HG03095 (cell line): ENCODE measurements at regions not wholly inside any gene's neighbourhood (a gene's known extent, or its start where the extent isn't known, plus 50 kb on each side); places are given as distances from the start of the nearest gene placed in this dataset.

ENCODE experiments used
- ATAC-seq: cut with Tn5 transposase; IDR thresholded peaks from one replicate; pipeline ENCODE4 v1.9.1; 2021; ENCODE audit warnings: moderate library complexity; ENCODE audit not compliant: unreplicated experiment

DNA sequence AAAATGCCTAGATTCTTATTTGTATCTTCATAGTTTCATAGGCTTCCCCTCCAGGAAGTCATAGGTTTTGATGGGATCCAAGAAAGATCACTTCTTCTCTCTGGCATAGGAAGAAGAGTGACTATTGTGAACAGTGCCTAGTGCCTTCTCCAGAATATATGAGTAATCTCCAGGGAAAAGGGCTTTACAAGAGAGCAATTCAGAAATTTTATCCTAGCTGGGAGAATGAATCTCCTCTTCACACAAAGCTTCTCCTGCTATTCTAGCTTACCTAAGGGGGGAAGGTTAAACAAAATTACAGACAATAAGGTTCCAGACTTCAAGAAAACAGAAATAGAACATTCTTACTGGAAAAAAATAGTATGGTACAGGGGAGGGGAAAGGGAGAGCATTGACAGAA is 1193.3 kb upstream of the CDH6 start:
- no peak for ATAC-seq

DNA sequence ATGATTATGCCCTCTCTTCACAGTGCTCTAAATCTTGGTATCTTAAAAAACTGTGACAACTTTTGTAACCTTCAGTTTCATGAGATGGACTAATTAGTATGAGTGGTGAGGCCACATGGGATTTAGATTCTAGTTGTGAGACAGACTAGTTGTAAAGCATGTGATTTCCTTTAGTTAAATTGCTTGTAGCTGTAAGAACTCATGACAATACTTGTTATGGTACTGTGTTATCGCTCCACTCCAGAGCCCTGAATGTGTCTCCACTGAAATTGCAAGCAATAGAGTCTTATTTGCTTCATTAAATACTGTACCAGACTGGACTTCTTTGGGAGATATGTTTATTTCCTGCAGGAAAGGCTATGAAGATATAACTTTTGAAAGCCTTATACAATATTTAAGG is 1198.3 kb upstream of the CDH6 start:
- no peak for ATAC-seq

DNA sequence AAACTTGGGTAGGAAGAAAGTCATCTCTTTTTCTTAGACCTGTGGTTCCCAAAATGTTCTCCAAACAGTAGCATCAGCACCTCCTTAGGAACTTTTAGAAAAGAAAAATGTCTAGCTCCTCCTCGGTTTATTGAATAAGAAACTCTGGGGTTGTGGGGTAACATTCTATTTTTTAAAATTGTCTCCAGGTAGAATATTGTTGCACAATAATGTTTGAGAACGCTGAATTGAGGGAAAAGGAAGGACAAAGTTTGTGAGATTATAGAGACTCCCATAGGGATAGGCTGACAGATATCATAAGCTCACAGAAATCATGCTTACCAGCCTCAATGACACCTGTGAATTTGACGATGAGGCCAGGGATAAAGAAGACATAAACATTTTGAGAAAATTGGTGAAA is 1199.0 kb upstream of the CDH6 start:
- no peak for ATAC-seq

DNA sequence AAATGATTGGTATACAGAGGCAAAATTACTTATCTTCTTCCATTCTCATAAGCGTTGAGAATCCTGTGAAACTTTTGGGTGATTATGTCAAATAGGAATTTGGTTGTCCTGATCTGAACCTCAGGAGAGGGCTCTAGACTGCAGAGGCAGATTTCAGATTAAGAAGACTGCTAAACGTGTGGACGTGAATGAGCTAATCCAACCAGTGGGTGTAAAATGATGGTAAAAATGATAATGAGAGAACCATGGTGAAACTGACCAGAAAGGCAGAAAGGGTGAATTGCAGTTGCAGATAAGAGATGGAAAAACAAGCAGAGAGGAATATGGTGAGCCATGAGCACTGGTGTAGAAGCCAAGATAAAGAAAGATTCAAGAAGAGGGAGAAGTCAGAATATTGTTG is 1200.2 kb upstream of the CDH6 start:
- no peak for ATAC-seq

DNA sequence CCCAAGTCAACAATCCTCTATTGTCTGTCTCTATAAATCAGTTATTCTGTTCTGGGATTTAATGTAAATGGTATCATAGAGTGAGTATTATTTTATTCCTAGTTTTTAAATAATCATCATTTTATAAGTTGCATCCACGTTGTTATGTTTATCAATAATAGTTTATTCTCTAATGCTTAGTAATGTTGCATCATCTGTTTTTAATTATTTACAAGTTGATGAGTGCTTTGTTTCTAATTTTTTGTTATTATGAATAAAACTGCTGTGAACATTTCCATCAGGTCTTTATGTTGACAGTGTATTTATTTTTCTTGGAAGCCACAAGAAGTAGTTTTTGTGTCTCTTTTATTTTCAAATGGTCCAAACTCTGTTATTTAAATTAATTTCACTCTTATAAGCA is 1201.2 kb upstream of the CDH6 start:
- no peak for ATAC-seq

DNA sequence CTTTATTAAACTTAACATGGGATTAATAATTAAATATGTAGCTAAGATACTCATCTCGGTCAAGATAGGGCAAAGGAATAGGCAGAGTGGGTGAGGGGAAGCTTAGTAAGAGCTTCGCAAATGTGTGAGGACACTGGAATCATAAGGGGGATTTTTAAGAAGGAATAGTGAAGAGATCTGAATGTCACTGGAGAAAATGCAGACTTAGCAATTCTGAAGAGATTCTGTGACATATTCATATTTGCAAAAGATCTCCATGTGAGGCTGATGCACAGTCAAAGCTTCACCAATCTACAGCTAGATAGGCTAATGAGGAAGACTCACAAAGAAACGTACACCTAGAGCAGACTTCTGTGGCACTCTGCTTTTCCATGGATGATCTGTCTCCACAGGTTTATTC is 1202.8 kb upstream of the CDH6 start:
- ATAC-seq = no peak

DNA sequence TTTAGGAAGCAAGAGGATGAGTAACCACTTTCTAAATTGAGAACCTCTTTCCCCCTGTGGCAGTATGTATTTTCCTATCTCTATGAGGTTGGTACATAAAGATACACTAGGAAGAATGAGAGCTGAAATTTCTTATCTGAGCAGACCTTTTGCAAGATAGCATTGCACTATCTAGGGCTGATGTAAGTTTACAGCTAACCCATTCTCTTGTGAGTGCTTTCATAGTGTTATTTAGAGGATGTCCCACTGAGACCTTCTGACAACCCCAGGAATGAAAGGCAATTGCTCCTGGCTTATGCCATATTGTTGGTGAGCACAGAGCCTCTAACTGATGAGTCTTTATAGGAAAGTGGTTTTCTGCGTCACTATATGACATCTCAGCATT is 1209.3 kb upstream of the CDH6 start:
- no peak for ATAC-seq

DNA sequence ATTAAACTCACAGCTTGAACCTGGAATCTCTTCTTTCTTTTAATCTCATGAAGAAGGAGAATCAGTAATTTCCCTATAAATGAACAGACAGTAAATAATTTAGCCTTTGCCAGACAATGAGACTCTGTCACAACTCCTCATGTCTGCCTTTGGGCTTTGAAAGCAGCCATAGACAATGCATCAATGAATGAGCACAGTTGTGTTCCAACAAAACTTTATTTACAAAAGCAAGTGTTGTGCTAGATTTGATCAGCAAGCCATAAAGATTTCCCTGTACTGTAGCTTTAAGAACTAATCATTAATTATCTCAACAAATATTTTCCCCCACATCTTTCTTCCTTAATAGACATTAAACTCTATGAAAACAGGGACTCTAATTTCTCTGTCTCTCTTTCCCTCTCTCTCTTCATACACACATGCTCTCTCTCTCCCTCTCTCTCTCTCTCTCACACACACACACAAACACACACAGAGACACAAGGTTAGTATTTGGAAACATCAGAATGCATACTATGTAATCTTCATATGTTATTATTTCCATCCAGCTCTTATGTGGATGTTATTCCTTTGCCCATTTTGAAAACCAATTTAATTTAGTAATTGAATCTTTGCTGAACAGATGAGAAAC is 1209.8 kb upstream of the CDH6 start:
- no peak for ATAC-seq

DNA sequence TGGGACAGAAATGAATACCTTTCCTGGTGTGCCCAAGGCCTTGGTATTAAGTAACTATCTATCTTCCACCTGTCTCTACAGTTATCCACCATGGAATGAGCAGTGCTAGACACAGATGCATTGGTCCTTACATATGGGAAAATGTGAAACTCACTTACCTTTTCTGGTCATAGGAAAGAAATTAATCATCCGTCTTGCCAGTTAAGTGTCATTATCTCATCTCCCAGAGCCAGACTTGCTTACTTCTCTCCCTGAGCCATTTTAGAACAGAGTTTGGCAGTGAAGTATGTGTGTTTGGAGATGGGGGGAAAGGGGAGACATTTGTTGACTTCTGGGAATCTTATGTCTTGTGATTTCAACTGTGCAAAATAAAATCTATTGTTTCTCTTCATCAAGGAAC is 1211.0 kb upstream of the CDH6 start:
- ATAC-seq = no peak

DNA sequence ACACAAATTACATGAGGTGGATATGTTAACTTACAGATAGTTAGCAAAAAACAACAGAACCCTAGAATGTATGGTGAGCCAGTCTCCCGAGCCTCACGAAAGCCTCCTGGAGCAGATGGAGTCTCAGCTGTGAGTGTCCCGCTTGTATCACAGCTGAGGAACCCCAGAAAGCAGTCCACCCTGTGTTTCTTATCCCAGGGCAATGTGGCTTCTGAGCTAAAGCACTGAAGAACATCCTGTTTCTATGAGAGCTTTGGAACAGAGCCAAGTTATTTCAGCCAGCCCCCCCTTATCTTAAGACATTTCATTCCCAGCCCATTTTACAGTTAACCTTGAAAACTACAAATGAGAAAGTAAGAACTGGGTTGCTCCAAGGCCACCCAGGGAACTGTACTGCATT is 1220.9 kb upstream of the CDH6 start:
- no peak for ATAC-seq

DNA sequence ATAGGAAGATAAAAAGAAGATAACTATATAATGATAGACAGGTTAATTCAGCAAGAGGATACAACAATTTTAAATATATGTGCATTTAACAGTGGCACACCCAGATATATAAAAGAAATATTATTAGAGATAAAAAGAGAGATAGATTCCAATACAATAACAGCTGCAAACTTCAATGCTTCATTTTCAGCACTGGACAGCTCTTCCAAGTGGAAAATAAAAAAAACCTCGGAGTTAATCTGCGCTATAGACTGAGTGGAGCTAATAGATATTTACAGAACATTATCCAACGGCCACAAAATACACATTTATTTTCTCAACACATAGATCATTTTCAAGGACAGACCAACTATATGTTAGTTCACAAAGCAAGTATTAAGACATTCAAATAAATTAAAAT is 1229.5 kb upstream of the CDH6 start:
- no peak for ATAC-seq

DNA sequence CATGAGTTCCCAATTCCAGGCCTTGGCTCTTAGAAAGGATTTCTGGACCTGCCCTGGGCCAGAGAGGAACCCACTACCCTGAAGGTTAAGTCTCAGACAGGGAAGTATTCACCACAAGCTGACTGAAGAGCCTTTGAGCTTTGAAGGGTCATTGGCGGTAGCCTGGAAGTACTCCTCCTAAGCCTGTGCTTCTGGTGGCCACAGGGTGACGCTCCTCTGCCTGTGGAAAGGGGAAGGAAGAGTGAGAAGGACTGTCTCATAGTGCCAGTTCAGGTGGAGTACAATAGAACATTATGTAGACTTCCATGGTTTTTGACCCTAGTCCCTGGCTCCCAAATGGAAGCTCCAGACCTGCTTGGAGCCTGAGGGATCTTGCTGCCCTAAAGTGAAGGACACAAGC is 1233.2 kb upstream of the CDH6 start:
- no peak for ATAC-seq

DNA sequence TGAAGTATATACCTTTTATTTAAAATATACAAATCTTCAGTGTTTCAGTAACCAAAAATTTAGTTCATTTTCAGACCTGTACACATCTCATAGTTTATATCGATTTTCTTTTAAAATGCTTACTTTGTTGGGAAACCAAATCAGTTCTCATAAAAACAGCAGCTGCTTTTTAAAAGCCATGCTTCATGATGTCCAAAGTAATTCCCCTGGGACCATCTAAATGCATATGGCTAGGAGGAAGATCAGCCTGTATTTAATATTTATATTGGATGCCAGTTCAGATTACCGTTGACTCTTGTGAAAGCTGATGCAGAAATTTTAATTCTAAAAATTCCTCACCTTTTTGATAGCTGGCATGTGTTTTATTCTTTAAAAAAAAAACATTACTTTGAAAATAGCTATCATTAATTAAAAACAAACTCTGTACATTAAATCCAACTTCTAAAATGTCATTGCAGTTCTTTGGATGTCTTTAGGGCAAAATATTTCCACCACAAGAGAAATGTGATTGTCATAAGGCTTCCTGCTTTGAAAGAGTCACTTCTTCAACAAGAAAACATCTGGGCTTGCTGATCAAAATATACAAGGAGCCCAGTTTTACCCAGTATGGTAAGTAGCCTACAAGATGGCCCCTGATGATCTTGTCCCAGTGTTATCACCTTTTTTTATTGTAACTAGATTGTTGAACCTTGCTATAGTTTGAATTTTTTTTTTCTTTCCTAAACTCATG is 1242.9 kb upstream of the CDH6 start:
- ATAC-seq = no peak

DNA sequence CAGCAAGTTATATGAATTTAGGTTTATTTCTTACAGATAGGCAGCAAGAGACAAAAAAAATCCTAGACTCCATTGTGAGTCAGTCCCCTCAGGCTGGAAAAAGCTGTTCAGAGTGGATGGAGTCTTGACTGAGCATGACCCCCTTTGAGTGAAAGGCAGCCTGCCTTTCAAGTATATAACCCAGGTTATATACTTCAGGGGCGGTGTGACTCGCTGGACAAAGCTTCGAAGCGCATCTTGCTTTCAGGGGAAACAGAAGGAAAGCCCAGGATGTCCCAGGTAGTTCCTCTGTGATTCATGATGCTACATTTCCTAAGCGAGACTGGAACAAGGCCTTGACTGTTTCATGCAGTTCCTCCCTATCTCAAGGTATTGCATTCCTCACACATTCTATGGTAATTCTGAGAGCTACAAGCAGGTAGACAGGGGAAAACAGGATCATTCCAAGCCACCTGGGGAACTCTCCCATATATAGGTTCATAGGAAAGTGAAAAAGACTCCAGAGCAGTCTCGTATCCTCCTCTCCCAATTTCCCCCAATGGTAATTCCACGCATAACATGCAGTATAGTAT is 1244.1 kb upstream of the CDH6 start:
- ATAC-seq = no peak

DNA sequence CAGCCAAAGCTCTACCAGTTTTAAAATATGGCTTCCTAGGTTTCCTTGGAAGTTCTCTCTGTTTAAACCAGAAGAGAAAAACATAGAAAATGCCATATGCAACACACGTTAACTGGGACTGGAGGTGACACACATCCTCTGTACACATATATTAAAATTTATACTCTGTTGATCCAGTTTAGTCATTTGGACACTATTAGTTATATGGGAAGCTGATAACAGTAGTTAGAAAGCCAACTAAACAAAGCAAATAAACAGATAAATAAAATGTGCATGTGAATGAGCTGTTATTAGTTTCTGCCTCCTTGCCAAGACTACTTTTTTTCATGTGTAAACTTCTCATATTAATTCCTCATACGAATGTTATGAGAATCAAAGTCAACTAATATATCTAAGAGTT is 1249.2 kb upstream of the CDH6 start:
- no peak for ATAC-seq

DNA sequence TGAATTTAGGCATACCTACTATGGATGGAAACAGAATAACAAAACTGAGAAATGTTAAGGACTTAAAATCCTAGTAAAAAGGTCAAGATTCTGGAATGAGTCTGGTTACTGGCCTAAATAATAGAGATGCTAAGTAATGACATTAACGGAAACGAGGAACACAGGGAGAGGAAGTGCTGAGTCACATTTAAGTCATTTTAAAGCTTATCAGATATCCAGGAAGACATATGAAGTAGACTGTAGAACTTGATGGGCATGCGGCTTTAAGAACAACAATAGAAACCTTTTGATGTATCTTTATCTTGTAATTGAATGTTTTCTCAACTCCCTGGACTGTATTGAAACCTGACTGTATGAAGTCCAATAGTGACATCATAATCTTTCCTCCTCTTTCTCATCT is 1251.4 kb upstream of the CDH6 start:
- ATAC-seq = no peak

DNA sequence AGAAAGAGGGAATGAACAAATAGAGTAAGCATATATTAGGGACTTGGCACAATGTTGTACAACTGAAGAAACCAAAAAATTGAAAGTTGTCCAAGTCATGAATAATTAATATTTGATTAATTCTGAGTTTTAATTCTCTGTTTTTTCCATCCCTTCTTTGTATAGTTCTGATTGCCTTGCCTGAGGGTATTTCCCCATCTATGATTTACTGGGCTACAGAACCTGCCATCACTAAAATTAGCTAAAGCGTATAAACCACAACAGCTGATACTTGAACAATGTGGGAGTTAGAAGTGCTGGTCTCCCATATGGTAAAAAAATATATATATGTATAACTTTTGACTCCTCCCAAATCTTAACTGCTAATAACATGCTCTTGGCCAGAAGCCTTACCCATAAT is 1253.5 kb upstream of the CDH6 start:
- no peak for ATAC-seq

DNA sequence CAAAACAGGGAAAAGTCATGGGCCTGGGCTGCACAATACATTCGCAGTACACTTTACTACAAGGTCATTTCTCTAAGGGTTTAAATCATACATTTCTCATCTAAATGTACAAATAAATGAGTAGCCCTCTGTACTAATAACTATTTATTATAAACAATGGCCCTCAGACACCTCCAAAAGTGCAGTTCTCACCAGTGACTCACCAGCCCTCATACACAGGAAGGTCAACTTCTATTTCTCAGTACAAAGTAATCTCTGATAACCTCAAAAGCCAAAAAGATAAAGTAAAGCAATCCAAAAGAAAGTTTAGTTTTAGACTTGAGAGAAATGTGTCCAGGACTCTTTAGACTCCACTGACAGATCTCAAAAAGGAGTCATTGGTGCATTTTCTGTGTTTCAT is 1258.1 kb upstream of the CDH6 start:
- no peak for ATAC-seq

DNA sequence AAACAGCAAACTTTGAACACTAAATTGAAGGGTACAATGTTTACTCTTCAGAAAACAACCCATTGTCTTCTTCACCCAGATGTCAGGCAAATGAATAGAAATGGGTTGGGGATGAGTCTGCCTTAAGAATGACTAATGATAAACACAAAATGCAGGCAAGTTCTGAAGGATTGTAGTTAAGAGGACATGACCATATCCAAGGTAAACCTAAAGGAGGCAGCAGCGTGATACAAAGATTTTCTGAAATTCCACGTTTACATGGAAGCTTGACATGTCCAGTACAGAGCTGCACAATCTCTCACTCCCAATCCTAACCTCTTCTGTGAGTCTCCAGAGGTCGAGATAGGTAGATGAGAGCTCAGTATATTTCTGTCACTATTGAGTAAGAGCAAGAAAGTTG is 1263.2 kb upstream of the CDH6 start:
- no peak for ATAC-seq

DNA sequence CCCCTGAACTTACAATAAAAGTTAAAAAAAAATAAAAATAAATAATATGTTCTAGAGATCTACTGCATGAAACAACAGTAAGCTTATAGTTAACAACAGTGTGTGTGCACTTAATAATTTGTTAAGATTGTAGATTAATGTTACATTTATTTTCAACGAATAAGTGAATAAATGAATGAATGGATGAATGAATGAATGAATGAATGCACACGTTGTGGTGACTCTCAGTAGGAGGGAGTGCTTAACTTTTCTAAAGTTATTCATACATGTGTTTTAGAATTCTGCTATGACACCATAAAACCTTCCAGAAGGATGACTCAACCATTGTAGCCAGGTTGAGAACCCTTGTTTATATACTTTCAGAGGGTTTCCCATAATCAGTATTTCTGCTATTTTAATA is 1269.4 kb upstream of the CDH6 start:
- ATAC-seq = no peak

DNA sequence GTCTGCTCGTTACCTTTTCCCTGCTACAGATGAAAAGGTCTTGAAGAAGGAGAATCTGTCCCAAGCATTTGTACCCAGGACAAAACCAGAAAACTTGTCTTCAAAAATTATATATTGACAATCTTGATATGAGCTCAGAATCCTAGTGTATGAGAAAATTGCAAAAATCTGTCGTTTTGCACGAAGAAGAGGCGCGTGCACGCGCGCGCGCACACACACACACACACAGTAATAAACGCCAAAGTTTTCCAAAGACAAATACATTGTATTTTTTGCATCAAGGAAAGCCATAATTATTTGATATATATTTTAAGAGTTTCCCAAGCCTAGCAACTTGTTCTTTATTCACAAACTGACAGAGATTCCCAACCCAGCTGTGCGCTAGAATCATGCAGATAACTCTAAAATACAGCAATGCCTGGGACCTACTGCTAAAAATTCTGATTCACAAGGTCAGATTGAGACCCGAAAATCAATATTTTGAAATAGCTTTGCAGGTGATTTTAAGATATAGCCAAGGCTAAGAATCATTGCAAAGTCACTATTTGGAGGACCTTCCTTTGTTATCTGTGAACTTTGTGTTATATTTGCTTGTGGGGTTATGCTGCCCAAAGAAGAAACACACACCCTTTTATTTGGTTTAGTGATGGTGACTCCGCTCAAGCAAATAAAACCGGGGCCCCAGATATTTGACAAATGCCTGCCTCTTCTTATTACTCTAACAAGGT is 1287.7 kb upstream of the CDH6 start:
- no peak for ATAC-seq

DNA sequence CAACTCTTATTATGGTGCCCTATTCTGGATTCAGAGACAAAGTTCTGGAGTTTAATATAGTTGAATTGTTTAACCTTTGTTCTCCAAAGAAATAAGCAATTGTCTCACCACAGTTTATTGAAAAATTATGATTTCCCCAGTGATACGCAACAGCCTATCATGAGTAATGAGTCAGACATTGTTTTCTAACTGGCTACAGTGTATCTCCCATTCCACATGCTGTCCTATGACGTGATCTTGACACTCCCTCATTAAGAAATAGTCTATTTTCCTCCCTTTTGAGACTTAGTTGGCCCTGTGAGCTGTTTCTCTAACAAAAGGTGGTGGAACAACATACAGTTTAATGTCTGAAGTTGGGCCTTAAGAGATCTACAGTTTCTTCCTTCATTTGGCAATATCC is 1290.6 kb upstream of the CDH6 start:
- no peak for ATAC-seq
